Esophagus squamous epithelium (tissue), 4 donors: ENCODE measurements at regions not wholly inside any gene's neighbourhood (a gene's known extent, or its start where the extent isn't known, plus 50 kb on each side); places are given as distances from the start of the nearest gene placed in this dataset.

ENCODE experiments used
- CTCF ChIP-seq, 6 experiments: fragments of 450-650 bp in 4 of 6; fragments of 200-600 bp in 2 of 6; sonication (generic) in 2 of 6; IDR thresholded peaks; one replicate each; pipeline ENCODE4 v1.5.1; 2016 to 2019; ENCODE audit warnings: antibody characterized with exemption in 6 of 6, mild to moderate bottlenecking in 4 of 6, moderate library complexity in 4 of 6
- POLR2A ChIP-seq, 4 donors: fragments of 450-650 bp; IDR thresholded peaks; one replicate each; pipeline ENCODE4 v1.6.1; 2017; ENCODE audit warnings: antibody characterized with exemption in 4 of 4, mild to moderate bottlenecking in 4 of 4, moderate library complexity in 3 of 4

GRCh38 chr4:154049457-154050181, 260.7 kb upstream of the SFRP2 start:
- TF ChIP-seq POLR2A (IDR thresholded peaks at IDR 0.05) (no peak), CTCF (IDR thresholded peaks at IDR 0.05) (no peak)
